Coronary artery (tissue), 2 donors: ENCODE measurements at regions not wholly inside any gene's neighbourhood (a gene's known extent, or its start where the extent isn't known, plus 50 kb on each side); places are given as distances from the start of the nearest gene placed in this dataset.

Experiments used
- DNase-seq: peaks from one replicate; pipeline ENCODE4 v3.0.0-alpha.2; 2017; ENCODE audit warnings: low spot score
- H3K27ac ChIP-seq, 2 donors: fragments of 200-600 bp; sonication (generic); one replicate each; pipeline ENCODE4 v1.5.1; 2016 to 2019
- H3K4me3 ChIP-seq: fragments of 200-600 bp; sonication (generic); 2 replicates; pipeline ENCODE4 v1.5.1; 2016; ENCODE audit warnings: mild to moderate bottlenecking, moderate library complexity
- CTCF ChIP-seq: fragments of 200-600 bp; sonication (generic); IDR thresholded peaks from one replicate; pipeline ENCODE4 v1.5.1; 2019; ENCODE audit warnings: antibody characterized with exemption

- Histone ChIP-seq H3K27ac (no peak overlapping the region), H3K4me3 (no peak overlapping the region)
- TF ChIP-seq CTCF = no peak
- no peak for DNase-seq
Measured at GRCh38 chr16:61596655-61597054, 439.6 kb downstream of the CDH8 start.

GRCh38 chr16:61595605-61596004 lies 440.6 kb downstream of the CDH8 start:
- TF ChIP-seq CTCF = no peak

GRCh38 chr16:61590577-61590976 lies 445.7 kb downstream of the CDH8 start:
- Histone ChIP-seq H3K27ac (no peak overlapping the region), H3K4me3 (no peak overlapping the region)
- DNase-seq = no peak
- no peak for TF ChIP-seq CTCF

More at GRCh38 chr16:61595605-61596004, 440.6 kb downstream of the CDH8 start:
- Histone ChIP-seq H3K4me3 (no peak overlapping the region), H3K27ac (no peak overlapping the region)
- DNase-seq = no peak

- H3K4me3 ChIP-seq = no peak overlapping the region
- TF ChIP-seq CTCF = no peak
- H3K27ac ChIP-seq = no peak overlapping the region
- no peak for DNase-seq
Measured at GRCh38 chr16:61587526-61587925, 448.7 kb downstream of the CDH8 start.

DNA sequence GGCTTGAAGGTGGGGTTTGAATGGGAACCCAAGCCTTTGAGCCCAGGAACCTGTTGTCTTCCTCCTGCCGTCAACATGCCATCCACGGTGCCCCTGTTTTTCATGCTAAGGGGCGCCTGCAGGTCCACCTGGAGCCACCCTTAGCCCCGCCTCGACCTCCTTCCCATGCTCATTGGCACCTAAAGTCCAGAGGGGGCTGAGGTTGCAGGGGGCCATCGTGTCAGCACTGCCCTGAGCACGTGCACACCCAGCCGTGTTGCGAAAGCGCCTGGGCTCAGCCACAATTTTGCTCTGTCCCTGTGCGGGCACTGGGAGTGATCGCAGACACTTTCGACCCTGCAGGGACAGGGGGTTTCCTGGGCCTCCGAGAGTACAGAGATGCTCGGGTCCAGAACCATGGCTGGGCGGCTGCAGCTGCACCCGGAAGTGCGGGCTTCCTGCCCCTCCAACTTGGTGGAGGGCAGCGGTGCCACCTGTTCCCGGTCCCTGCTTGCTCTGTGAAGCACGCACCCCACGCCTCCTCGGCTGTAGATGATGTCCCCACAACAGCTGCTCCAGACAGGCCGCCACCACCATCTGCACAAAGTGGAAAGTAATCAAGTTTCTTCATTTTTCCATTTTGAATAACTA lies 454.7 kb downstream of the CDH8 start:
- Histone ChIP-seq H3K4me3 (no peak overlapping the region), H3K27ac (no peak overlapping the region)
- no peak for TF ChIP-seq CTCF
- no peak for DNase-seq

DNA sequence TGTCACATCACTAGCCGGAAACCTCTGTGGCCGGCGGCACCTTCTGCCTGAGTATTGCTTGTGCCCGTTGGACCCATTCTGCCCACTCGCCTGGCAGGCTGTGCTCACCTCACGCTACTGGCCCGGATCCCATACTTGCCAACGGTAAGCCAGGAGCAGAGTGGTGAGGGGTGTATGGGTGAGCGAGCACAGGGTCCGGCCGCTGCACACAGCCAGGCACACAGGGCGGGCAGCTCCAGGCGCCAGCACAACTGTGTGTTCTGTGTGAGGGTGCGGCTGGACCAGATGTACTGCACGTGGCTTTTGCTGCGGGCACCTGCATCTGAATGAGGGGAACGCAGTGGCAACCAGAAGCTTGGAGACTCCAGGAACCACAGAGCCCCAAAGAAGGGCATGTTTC lies 455.7 kb downstream of the CDH8 start:
- Histone ChIP-seq H3K27ac (no peak overlapping the region), H3K4me3 (no peak overlapping the region)
- no peak for TF ChIP-seq CTCF
- DNase-seq = no peak

DNA sequence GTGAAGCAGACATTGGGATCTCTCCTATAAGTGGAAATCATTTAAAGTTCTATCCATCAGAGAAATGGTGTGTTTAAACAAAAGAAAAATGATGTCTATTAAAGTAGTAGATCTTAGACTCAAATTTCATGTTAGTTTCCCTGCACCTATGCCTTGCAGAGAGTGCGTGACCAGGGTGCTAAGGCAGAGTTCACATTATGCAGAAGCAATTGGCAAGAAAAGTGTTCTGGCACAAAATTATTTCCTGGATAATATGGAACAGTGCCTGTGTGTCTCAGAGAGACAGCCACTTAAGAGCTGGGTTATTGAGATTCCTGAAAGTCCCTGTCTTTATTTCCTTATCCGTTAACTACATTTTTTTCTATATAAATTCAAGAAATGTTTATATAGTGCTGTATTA lies 457.0 kb downstream of the CDH8 start:
- Histone ChIP-seq H3K4me3 (no peak overlapping the region), H3K27ac (no peak overlapping the region)
- no peak for DNase-seq
- no peak for TF ChIP-seq CTCF
